HEK293 (cell line): ENCODE measurements at regions not wholly inside any gene's neighbourhood (a gene's known extent, or its start where the extent isn't known, plus 50 kb on each side); places are given as distances from the start of the nearest gene placed in this dataset.

Experiments
- CTCF ChIA-PET: fragments of 350-600 bp; formaldehyde crosslinking; extraction: SDS; loops from one replicate; lab custom pipeline; 2021; ENCODE audit warnings: antibody characterized with exemption; lab: Yijun Ruan, JAX
- POLR2A ChIA-PET: fragments of 300-600 bp; formaldehyde crosslinking; extraction: SDS; loops from one replicate; lab custom pipeline; 2020; ENCODE audit warnings: antibody characterized with exemption, inconsistent platforms; lab: Yijun Ruan, JAX
- H3K27ac ChIP-seq: fragments of 200-500 bp; sonication (Bioruptor generic); 2 replicates; pipeline ENCODE4 v1.5.1; 2014; ENCODE audit warnings: low read depth, low read length, control low read depth, inconsistent platforms; ENCODE audit errors: extremely low read depth
- H3K36me3 ChIP-seq, 2 experiments: fragments of 200-500 bp in 1 of 2; sonication (Bioruptor generic) in 1 of 2; 1 replicate in 1 of 2; 2 replicates in 1 of 2; pipeline ENCODE4 v1.5.1; 2014 to 2017; ENCODE audit warnings: inconsistent platforms in 2 of 2, low read length in 2 of 2; ENCODE audit not compliant: control insufficient read depth in 2 of 2, insufficient read depth in 1 of 2
- H3K4me1 ChIP-seq: fragments of 200-500 bp; sonication (Bioruptor generic); 2 replicates; pipeline ENCODE4 v1.5.1; 2014; ENCODE audit warnings: mild to moderate bottlenecking, low read length, inconsistent platforms; ENCODE audit not compliant: control insufficient read depth, insufficient read depth
- H3K4me3 ChIP-seq: 2 replicates; pipeline ENCODE4 v1.5.1; 2011; ENCODE audit warnings: low read depth, mild to moderate bottlenecking, control low read depth, low read length, moderate library complexity
- H3K9me3 ChIP-seq: fragments of 200-500 bp; sonication (Bioruptor generic); 2 replicates; pipeline ENCODE4 v1.5.1; 2014; ENCODE audit warnings: low read depth, low read length, inconsistent platforms; ENCODE audit not compliant: control insufficient read depth, insufficient read depth
- BCL11B ChIP-seq: fragments of 450-650 bp; formaldehyde crosslinking; IDR thresholded peaks from 2 replicates; pipeline ENCODE4 v1.5.1; 2016; ENCODE audit warnings: low read depth, missing biosample characterization, missing genetic modification characterization
- FEZF1 ChIP-seq: fragments of 450-650 bp; formaldehyde crosslinking; IDR thresholded peaks from 2 replicates; pipeline ENCODE4 v1.5.1; 2016; ENCODE audit warnings: missing biosample characterization, missing genetic modification characterization
- SCRT1 ChIP-seq: fragments of 450-650 bp; formaldehyde crosslinking; IDR thresholded peaks from 2 replicates; pipeline ENCODE4 v1.5.1; 2016; ENCODE audit warnings: missing biosample characterization, missing genetic modification characterization, borderline replicate concordance
- WT1 ChIP-seq: fragments of 450-650 bp; formaldehyde crosslinking; IDR thresholded peaks from 2 replicates; pipeline ENCODE4 v1.5.1; 2016; ENCODE audit warnings: missing biosample characterization, missing genetic modification characterization
- ZBTB8A ChIP-seq: fragments of 450-650 bp; formaldehyde crosslinking; IDR thresholded peaks from 2 replicates; pipeline ENCODE4 v1.5.1; 2016; ENCODE audit warnings: missing biosample characterization, missing genetic modification characterization
- ZFP69B ChIP-seq: fragments of 450-650 bp; formaldehyde crosslinking; IDR thresholded peaks from 2 replicates; pipeline ENCODE4 v1.5.1; 2016; ENCODE audit warnings: missing biosample characterization, missing genetic modification characterization
- ZNF146 ChIP-seq: fragments of 450-650 bp; formaldehyde crosslinking; IDR thresholded peaks from 2 replicates; pipeline ENCODE4 v1.5.1; 2016; ENCODE audit warnings: missing biosample characterization, missing genetic modification characterization
- ZNF16 ChIP-seq: fragments of 450-650 bp; formaldehyde crosslinking; IDR thresholded peaks from 2 replicates; pipeline ENCODE4 v1.5.1; 2016; ENCODE audit warnings: low read depth, missing biosample characterization, missing genetic modification characterization
- ZNF26 ChIP-seq: fragments of 450-650 bp; formaldehyde crosslinking; IDR thresholded peaks from 2 replicates; pipeline ENCODE4 v1.5.1; 2016; ENCODE audit warnings: missing biosample characterization, missing genetic modification characterization
- ZNF394 ChIP-seq: fragments of 450-650 bp; formaldehyde crosslinking; IDR thresholded peaks from 2 replicates; pipeline ENCODE4 v1.5.1; 2016; ENCODE audit warnings: missing biosample characterization, missing genetic modification characterization, mild to moderate bottlenecking, moderate library complexity, borderline replicate concordance
- ZNF404 ChIP-seq: fragments of 450-650 bp; formaldehyde crosslinking; IDR thresholded peaks from 2 replicates; pipeline ENCODE4 v1.5.1; 2017; ENCODE audit warnings: missing biosample characterization, missing genetic modification characterization
- ZNF548 ChIP-seq: fragments of 450-650 bp; formaldehyde crosslinking; IDR thresholded peaks from 2 replicates; pipeline ENCODE4 v1.5.1; 2016; ENCODE audit warnings: missing biosample characterization, missing genetic modification characterization
- ZNF555 ChIP-seq: fragments of 450-650 bp; formaldehyde crosslinking; conservative IDR thresholded peaks from 2 replicates; pipeline ENCODE4 v1.5.1; 2017; ENCODE audit warnings: missing biosample characterization, mild to moderate bottlenecking, missing genetic modification characterization, inconsistent platforms
- ZNF558 ChIP-seq: fragments of 450-650 bp; formaldehyde crosslinking; IDR thresholded peaks from 2 replicates; pipeline ENCODE4 v1.5.1; 2016; ENCODE audit warnings: missing biosample characterization, missing genetic modification characterization
- ZNF585B ChIP-seq: fragments of 450-650 bp; formaldehyde crosslinking; IDR thresholded peaks from 2 replicates; pipeline ENCODE4 v1.5.1; 2016; ENCODE audit warnings: missing biosample characterization, missing genetic modification characterization
- ZNF621 ChIP-seq: fragments of 450-650 bp; formaldehyde crosslinking; IDR thresholded peaks from 2 replicates; pipeline ENCODE4 v1.5.1; 2017; ENCODE audit warnings: missing biosample characterization, missing genetic modification characterization
- TF ChIP-seq, protein P1 (sequence below): fragments of 450-650 bp; formaldehyde crosslinking; IDR thresholded peaks from 2 replicates; pipeline ENCODE4 v1.5.1; 2016; ENCODE audit warnings: missing biosample characterization, missing genetic modification characterization, borderline replicate concordance
- TF ChIP-seq, protein P2 (sequence below): fragments of 450-650 bp; formaldehyde crosslinking; IDR thresholded peaks from 2 replicates; pipeline ENCODE4 v1.5.1; 2016; ENCODE audit warnings: missing biosample characterization, missing genetic modification characterization
- TF ChIP-seq, protein P3 (sequence below): fragments of 450-650 bp; formaldehyde crosslinking; IDR thresholded peaks from 2 replicates; pipeline ENCODE4 v1.5.1; 2017; ENCODE audit warnings: missing biosample characterization, missing genetic modification characterization
- TF ChIP-seq, protein P4 (sequence below): fragments of 450-650 bp; formaldehyde crosslinking; IDR thresholded peaks from 2 replicates; pipeline ENCODE4 v1.5.1; 2016; ENCODE audit warnings: missing biosample characterization, missing genetic modification characterization
- TF ChIP-seq, protein P5 (sequence below): fragments of 450-650 bp; formaldehyde crosslinking; IDR thresholded peaks from 2 replicates; pipeline ENCODE4 v1.5.1; 2016; ENCODE audit warnings: missing biosample characterization, missing genetic modification characterization
- TF ChIP-seq, protein P6 (sequence below): fragments of 450-650 bp; formaldehyde crosslinking; IDR thresholded peaks from 2 replicates; pipeline ENCODE4 v1.5.1; 2016; ENCODE audit warnings: missing biosample characterization, missing genetic modification characterization

DNA sequence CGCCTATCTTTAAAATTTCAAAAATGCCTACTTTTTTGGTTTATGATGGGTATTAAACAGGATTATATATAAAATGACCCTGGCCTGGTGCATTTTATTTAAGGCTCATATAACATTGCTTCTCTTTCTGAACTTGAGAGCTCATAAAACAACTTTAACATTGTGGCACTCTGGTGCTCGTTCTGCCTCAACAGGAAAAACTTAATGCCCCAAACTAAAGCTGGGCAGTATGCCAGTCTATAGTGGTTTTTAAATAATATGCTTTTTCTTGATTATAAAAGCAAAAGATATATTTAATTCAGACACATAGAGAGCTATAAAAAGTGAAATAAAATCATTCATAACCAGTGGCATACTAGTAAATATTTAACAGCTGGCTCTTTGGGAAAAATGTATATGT lies 269.3 kb upstream of the GULP1 start:
- TF ChIP-seq ZNF558 (tag by site-specific recombination) (no peak), WT1 (tag by site-specific recombination) (no peak), BCL11B (no peak), ZNF548 (tag by site-specific recombination) (no peak), ZNF16 (tag by site-specific recombination) (no peak), ZFP69B (tag by site-specific recombination) (no peak), ZNF585B (tag by site-specific recombination) (0 out of 2 replicates have a peak, but pooled peaks have one; percentile 17), ZNF146 (tag by site-specific recombination) (no peak), ZNF394 (tag by site-specific recombination) (no peak), ZNF555 (no peak), ZNF26 (tag by site-specific recombination) (no peak), ZNF621 (tag by site-specific recombination) (no peak), ZBTB8A (tag by site-specific recombination) (no peak)
- TF ChIP-seq, protein P1, sequence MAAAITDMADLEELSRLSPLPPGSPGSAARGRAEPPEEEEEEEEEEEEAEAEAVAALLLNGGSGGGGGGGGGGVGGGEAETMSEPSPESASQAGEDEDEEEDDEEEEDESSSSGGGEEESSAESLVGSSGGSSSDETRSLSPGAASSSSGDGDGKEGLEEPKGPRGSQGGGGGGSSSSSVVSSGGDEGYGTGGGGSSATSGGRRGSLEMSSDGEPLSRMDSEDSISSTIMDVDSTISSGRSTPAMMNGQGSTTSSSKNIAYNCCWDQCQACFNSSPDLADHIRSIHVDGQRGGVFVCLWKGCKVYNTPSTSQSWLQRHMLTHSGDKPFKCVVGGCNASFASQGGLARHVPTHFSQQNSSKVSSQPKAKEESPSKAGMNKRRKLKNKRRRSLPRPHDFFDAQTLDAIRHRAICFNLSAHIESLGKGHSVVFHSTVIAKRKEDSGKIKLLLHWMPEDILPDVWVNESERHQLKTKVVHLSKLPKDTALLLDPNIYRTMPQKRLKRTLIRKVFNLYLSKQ (tag by site-specific recombination), result no peak
- TF ChIP-seq, protein P2, sequence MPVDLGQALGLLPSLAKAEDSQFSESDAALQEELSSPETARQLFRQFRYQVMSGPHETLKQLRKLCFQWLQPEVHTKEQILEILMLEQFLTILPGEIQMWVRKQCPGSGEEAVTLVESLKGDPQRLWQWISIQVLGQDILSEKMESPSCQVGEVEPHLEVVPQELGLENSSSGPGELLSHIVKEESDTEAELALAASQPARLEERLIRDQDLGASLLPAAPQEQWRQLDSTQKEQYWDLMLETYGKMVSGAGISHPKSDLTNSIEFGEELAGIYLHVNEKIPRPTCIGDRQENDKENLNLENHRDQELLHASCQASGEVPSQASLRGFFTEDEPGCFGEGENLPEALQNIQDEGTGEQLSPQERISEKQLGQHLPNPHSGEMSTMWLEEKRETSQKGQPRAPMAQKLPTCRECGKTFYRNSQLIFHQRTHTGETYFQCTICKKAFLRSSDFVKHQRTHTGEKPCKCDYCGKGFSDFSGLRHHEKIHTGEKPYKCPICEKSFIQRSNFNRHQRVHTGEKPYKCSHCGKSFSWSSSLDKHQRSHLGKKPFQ (tag by site-specific recombination), result no peak
- TF ChIP-seq, protein P3, sequence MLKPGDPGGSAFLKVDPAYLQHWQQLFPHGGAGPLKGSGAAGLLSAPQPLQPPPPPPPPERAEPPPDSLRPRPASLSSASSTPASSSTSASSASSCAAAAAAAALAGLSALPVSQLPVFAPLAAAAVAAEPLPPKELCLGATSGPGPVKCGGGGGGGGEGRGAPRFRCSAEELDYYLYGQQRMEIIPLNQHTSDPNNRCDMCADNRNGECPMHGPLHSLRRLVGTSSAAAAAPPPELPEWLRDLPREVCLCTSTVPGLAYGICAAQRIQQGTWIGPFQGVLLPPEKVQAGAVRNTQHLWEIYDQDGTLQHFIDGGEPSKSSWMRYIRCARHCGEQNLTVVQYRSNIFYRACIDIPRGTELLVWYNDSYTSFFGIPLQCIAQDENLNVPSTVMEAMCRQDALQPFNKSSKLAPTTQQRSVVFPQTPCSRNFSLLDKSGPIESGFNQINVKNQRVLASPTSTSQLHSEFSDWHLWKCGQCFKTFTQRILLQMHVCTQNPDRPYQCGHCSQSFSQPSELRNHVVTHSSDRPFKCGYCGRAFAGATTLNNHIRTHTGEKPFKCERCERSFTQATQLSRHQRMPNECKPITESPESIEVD (tag by site-specific recombination), result peak; percentile 59; the same call in 1 of the 2 replicates
- TF ChIP-seq, all 188 proteins: peak for 2
- Histone ChIP-seq H3K4me1 (no peaks in the 10 kb centered on the region), H3K36me3 (no peaks in the 10 kb centered on the region), H3K9me3 (no peaks in the 10 kb centered on the region), H3K27ac (no peak overlapping the region), H3K4me3 (no peak overlapping the region)
- ChIA-PET CTCF (interaction anchor here (0.6 kb wide), 1 partner anchor 178 kb away, joined by 5 read pairs; no protein-coding TSS in a partner anchor), POLR2A (interaction anchor here (1.2 kb wide), 1 partner anchor 270 kb away, joined by 3 read pairs; no protein-coding TSS in a partner anchor)

DNA sequence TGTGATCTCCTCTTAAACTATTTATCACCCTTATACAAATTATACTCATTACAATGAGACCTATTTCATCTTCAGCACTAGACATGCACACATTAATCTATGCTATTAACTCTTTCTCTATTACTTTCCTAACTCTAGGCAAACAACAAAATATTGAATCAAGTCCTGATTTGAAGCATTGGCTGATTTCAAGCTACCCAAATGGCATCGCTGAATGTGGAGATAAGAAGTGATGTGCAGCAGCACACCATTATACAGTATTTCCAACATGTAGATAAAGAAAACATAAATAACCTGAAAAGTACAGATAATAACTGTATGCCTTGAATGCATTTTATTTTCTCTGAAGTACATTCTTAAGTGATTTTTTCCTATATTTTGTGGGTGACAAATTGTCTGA lies 268.6 kb upstream of the GULP1 start:
- POLR2A ChIA-PET, result no interaction called here
- no peak for TF ChIP-seq ZNF404 (tag by site-specific recombination)
- TF ChIP-seq SCRT1 (tag by site-specific recombination), result no peak
- TF ChIP-seq, protein P4, sequence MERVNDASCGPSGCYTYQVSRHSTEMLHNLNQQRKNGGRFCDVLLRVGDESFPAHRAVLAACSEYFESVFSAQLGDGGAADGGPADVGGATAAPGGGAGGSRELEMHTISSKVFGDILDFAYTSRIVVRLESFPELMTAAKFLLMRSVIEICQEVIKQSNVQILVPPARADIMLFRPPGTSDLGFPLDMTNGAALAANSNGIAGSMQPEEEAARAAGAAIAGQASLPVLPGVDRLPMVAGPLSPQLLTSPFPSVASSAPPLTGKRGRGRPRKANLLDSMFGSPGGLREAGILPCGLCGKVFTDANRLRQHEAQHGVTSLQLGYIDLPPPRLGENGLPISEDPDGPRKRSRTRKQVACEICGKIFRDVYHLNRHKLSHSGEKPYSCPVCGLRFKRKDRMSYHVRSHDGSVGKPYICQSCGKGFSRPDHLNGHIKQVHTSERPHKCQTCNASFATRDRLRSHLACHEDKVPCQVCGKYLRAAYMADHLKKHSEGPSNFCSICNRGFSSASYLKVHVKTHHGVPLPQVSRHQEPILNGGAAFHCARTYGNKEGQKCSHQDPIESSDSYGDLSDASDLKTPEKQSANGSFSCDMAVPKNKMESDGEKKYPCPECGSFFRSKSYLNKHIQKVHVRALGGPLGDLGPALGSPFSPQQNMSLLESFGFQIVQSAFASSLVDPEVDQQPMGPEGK (tag by site-specific recombination), result no peak
- TF ChIP-seq, protein P5, sequence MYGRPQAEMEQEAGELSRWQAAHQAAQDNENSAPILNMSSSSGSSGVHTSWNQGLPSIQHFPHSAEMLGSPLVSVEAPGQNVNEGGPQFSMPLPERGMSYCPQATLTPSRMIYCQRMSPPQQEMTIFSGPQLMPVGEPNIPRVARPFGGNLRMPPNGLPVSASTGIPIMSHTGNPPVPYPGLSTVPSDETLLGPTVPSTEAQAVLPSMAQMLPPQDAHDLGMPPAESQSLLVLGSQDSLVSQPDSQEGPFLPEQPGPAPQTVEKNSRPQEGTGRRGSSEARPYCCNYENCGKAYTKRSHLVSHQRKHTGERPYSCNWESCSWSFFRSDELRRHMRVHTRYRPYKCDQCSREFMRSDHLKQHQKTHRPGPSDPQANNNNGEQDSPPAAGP (tag by site-specific recombination), result no peak
- TF ChIP-seq FEZF1 (tag by site-specific recombination), result no peak
- TF ChIP-seq, protein P6, sequence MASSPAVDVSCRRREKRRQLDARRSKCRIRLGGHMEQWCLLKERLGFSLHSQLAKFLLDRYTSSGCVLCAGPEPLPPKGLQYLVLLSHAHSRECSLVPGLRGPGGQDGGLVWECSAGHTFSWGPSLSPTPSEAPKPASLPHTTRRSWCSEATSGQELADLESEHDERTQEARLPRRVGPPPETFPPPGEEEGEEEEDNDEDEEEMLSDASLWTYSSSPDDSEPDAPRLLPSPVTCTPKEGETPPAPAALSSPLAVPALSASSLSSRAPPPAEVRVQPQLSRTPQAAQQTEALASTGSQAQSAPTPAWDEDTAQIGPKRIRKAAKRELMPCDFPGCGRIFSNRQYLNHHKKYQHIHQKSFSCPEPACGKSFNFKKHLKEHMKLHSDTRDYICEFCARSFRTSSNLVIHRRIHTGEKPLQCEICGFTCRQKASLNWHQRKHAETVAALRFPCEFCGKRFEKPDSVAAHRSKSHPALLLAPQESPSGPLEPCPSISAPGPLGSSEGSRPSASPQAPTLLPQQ (tag by site-specific recombination), result no peak
- TF ChIP-seq, protein P1 (tag by site-specific recombination), result no peak

More for the DNA sequence above, 268.6 kb upstream of the GULP1 start:
- CTCF ChIA-PET, result no interaction called here
- H3K36me3 ChIP-seq, result no peaks in the 10 kb centered on the region
- H3K4me3 ChIP-seq, result no peak overlapping the region
- H3K4me1 ChIP-seq, result no peaks in the 10 kb centered on the region
- H3K9me3 ChIP-seq, result no peaks in the 10 kb centered on the region
- H3K27ac ChIP-seq, result no peak overlapping the region
